Astrocyte of the spinal cord (primary cell): ENCODE measurements at regions not wholly inside any gene's neighbourhood (a gene's known extent, or its start where the extent isn't known, plus 50 kb on each side); places are given as distances from the start of the nearest gene placed in this dataset.

ENCODE experiments used
- DNase-seq: peaks from one replicate; pipeline ENCODE4 v3.0.0; 2011; ENCODE audit warnings: low read depth, low spot score
- H3K4me3 ChIP-seq: 2 replicates; pipeline ENCODE4 v1.5.1; 2011; ENCODE audit warnings: low read depth, mild to moderate bottlenecking, low read length, moderate library complexity
- in situ Hi-C: cut with HindIII; loops from 2 replicates; pipeline ENCODE4 v1.10.0; 2017; ENCODE audit warnings: low sequenced_read_pairs
- TF ChIP-seq, protein P1 (sequence below): IDR thresholded peaks from 2 replicates; pipeline ENCODE4 v1.5.1; 2012; ENCODE audit warnings: low read depth, mild to moderate bottlenecking, low read length, inconsistent platforms

DNA sequence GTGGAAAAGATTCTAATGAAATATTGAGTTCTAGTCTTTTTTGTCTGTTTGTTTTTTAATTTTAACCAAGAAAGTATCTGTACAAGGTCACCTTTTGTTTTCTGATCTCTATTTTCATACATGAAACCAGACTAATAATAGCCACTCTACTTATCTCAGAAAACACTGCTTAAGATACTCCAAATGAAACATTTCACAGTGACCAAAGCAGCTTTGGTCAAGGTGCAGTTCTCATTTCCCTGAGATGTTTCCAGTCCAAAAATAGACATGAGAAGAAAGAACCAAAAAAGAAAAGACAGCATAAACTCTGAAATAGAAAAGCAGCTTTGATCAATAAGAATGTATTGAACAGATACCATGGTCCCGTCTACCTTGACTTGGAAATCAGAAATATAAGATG is 782.8 kb downstream of the RAB28 start:
- in situ Hi-C loops: no loop called here
- DNase-seq: no peak
- no peak overlapping the region for H3K4me3 ChIP-seq
- TF ChIP-seq, protein P1, sequence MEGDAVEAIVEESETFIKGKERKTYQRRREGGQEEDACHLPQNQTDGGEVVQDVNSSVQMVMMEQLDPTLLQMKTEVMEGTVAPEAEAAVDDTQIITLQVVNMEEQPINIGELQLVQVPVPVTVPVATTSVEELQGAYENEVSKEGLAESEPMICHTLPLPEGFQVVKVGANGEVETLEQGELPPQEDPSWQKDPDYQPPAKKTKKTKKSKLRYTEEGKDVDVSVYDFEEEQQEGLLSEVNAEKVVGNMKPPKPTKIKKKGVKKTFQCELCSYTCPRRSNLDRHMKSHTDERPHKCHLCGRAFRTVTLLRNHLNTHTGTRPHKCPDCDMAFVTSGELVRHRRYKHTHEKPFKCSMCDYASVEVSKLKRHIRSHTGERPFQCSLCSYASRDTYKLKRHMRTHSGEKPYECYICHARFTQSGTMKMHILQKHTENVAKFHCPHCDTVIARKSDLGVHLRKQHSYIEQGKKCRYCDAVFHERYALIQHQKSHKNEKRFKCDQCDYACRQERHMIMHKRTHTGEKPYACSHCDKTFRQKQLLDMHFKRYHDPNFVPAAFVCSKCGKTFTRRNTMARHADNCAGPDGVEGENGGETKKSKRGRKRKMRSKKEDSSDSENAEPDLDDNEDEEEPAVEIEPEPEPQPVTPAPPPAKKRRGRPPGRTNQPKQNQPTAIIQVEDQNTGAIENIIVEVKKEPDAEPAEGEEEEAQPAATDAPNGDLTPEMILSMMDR: no peak

GRCh38 chr4:12697970-12698369 is 786.2 kb downstream of the RAB28 start:
- no peak for DNase-seq
- TF ChIP-seq, protein P1: no peak
- in situ Hi-C loops: no loop called here
- H3K4me3 ChIP-seq: no peak overlapping the region

GRCh38 chr4:12692815-12693214 is 791.3 kb downstream of the RAB28 start:
- no peak for DNase-seq
- H3K4me3 ChIP-seq: no peak overlapping the region
- in situ Hi-C loops: no loop called here
- TF ChIP-seq, protein P1: no peak

GRCh38 chr4:12691168-12691567 is 793.0 kb downstream of the RAB28 start:
- in situ Hi-C loops: no loop called here
- DNase-seq: no peak
- no peak overlapping the region for H3K4me3 ChIP-seq
- TF ChIP-seq, protein P1: no peak

- DNase-seq: no peak
- no peak overlapping the region for H3K4me3 ChIP-seq
- in situ Hi-C loops: no loop called here
- TF ChIP-seq, protein P1: no peak
Observed at GRCh38 chr4:12689457-12689856, 794.7 kb downstream of the RAB28 start.

- no peak overlapping the region for H3K4me3 ChIP-seq
- in situ Hi-C loops: no loop called here
- TF ChIP-seq, protein P1: no peak
- DNase-seq: no peak
Observed at GRCh38 chr4:12679217-12679616, 804.9 kb downstream of the RAB28 start.

GRCh38 chr4:12674184-12674583 is 810.0 kb downstream of the RAB28 start:
- H3K4me3 ChIP-seq: no peak overlapping the region
- TF ChIP-seq, protein P1: no peak
- no peak for DNase-seq
- in situ Hi-C loops: no loop called here
